Uterus (tissue), 3 donors: ENCODE measurements at regions not wholly inside any gene's neighbourhood (a gene's known extent, or its start where the extent isn't known, plus 50 kb on each side); places are given as distances from the start of the nearest gene placed in this dataset.

Experiments used
- DNase-seq, 2 donors: peaks; one replicate each; pipeline ENCODE4 v3.0.0-alpha.2; 2019 to 2020
- H3K27ac ChIP-seq, 2 donors: fragments of 200-600 bp; sonication (generic); 1 replicate in 1 of 2; 2 replicates in 1 of 2; pipeline ENCODE4 v1.5.1; 2016 to 2018
- H3K27me3 ChIP-seq, 2 donors: fragments of 200-600 bp; sonication (generic); one replicate each; pipeline ENCODE4 v1.5.1; 2018 to 2019; ENCODE audit warnings: control low read depth in 1 of 2
- H3K36me3 ChIP-seq, 2 donors: fragments of 200-600 bp; sonication (generic); one replicate each; pipeline ENCODE4 v1.5.1; 2019; ENCODE audit warnings: control low read depth in 1 of 2
- H3K4me1 ChIP-seq, 2 donors: fragments of 200-600 bp; sonication (generic); one replicate each; pipeline ENCODE4 v1.5.1; 2018 to 2019; ENCODE audit warnings: control low read depth in 1 of 2
- H3K4me3 ChIP-seq, 2 donors: fragments of 200-600 bp; sonication (generic); 1 replicate in 1 of 2; 2 replicates in 1 of 2; pipeline ENCODE4 v1.5.1; 2018 to 2019; ENCODE audit warnings: mild to moderate bottlenecking in 1 of 2
- H3K9me3 ChIP-seq, 2 donors: fragments of 200-600 bp; sonication (generic); one replicate each; pipeline ENCODE4 v1.5.1; 2019; ENCODE audit warnings: control low read depth in 1 of 2
- POLR2A ChIP-seq, 2 donors: fragments of 450-650 bp; IDR thresholded peaks; one replicate each; pipeline ENCODE4 v1.6.1; 2016; ENCODE audit warnings: antibody characterized with exemption in 2 of 2, mild to moderate bottlenecking in 1 of 2, moderate library complexity in 1 of 2
- intact Hi-C: fragments of 100-400 bp; cut with DNase I; formaldehyde crosslinking; loops from one replicate; pipeline ENCODE4 v1.15.1; 2023; ENCODE audit warnings: low total_unique reads
- TF ChIP-seq, protein P1 (sequence below), 4 experiments: fragments of 200-600 bp in 2 of 4; fragments of 450-650 bp in 2 of 4; sonication (generic) in 2 of 4; IDR thresholded peaks; one replicate each; pipeline ENCODE4 v1.5.1; 2016 to 2019; ENCODE audit warnings: antibody characterized with exemption in 4 of 4, mild to moderate bottlenecking in 2 of 4, moderate library complexity in 1 of 4
- donor health status: DM: yes; HTN: yes; CAD: no.

DNA sequence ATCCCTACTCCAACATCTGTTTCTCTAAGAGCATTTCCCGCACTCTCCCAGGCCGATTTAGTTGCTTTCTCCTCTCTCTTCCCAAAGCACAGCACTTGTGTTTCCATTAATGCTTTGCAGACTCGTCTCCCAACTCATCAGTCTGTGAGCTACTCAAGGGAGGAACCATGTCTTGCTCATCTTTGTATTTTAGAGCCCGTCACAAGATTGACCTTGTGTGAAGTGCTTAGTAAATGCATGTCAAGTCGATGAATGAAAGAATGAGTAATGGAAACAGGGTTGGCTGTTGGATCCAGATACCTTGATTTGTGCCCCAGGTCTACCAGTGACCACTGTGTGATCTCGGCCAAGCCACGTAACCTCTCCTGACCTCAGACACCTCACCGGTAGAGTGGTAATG is 99.3 kb downstream of the KLF4 start:
- no peak for DNase-seq
- Histone ChIP-seq H3K27ac (peak overlapping the region; percentile 18 to 68), H3K27me3 (no peaks in the 10 kb centered on the region), H3K9me3 (no peaks in the 10 kb centered on the region), H3K4me3 (no peak overlapping the region), H3K36me3 (no peaks in the 10 kb centered on the region), H3K4me1 (no peaks in the 10 kb centered on the region)
- TF ChIP-seq, protein P1, sequence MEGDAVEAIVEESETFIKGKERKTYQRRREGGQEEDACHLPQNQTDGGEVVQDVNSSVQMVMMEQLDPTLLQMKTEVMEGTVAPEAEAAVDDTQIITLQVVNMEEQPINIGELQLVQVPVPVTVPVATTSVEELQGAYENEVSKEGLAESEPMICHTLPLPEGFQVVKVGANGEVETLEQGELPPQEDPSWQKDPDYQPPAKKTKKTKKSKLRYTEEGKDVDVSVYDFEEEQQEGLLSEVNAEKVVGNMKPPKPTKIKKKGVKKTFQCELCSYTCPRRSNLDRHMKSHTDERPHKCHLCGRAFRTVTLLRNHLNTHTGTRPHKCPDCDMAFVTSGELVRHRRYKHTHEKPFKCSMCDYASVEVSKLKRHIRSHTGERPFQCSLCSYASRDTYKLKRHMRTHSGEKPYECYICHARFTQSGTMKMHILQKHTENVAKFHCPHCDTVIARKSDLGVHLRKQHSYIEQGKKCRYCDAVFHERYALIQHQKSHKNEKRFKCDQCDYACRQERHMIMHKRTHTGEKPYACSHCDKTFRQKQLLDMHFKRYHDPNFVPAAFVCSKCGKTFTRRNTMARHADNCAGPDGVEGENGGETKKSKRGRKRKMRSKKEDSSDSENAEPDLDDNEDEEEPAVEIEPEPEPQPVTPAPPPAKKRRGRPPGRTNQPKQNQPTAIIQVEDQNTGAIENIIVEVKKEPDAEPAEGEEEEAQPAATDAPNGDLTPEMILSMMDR (IDR thresholded peaks at IDR 0.05): no peak
- TF ChIP-seq POLR2A (IDR thresholded peaks at IDR 0.05): no peak
- intact Hi-C loops: no loop called here

DNA sequence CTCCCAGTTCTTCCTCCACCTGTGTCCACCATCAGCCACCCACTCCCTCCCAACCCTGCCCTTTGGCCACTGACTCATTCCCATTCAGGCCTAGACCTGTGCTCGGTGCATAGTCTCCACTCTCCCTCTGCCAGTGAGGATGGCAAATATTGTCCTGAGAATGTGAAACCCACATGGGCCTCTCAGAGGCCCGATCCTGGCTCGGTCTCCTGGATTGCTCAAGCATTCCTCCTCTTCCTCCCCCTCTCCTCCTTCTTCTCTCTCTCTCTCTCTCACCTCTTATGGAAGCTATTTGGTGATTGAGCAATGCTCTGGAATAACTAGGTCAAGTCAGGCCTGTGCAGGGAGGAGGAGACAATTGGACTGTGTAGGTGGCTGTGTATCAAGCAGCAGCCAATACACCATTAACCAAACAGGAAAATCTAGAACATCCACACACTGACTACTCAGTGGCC is 99.9 kb downstream of the KLF4 start:
- Histone ChIP-seq H3K27me3 (no peaks in the 10 kb centered on the region), H3K27ac (peak overlapping the region; percentile 46 to 77), H3K36me3 (no peaks in the 10 kb centered on the region), H3K4me1 (no peaks in the 10 kb centered on the region), H3K9me3 (no peaks in the 10 kb centered on the region), H3K4me3 (no peak overlapping the region)
- no peak for TF ChIP-seq POLR2A (IDR thresholded peaks at IDR 0.05)
- TF ChIP-seq, protein P1 (IDR thresholded peaks at IDR 0.05): no peak
- peak; percentile 68 to 69 for DNase-seq
- intact Hi-C loops: no loop called here

GRCh38 chr9:107388890-107389289 is 100.7 kb downstream of the KLF4 start:
- H3K36me3 ChIP-seq: no peaks in the 10 kb centered on the region
- H3K4me1 ChIP-seq: no peaks in the 10 kb centered on the region
- DNase-seq: peak; percentile 46 to 60
- no peaks in the 10 kb centered on the region for H3K9me3 ChIP-seq
- TF ChIP-seq, protein P1 (IDR thresholded peaks at IDR 0.05): no peak
- TF ChIP-seq POLR2A (IDR thresholded peaks at IDR 0.05): no peak
- intact Hi-C loops: no loop called here
- H3K4me3 ChIP-seq: no peak overlapping the region
- no peaks in the 10 kb centered on the region for H3K27me3 ChIP-seq
- peak overlapping the region; percentile 46 to 77 for H3K27ac ChIP-seq

GRCh38 chr9:107387409-107387808 is 102.2 kb downstream of the KLF4 start:
- Histone ChIP-seq H3K27me3 (no peaks in the 10 kb centered on the region), H3K9me3 (no peaks in the 10 kb centered on the region), H3K36me3 (no peaks in the 10 kb centered on the region), H3K27ac (peak overlapping the region in 1 of 2 donors; percentile 77), H3K4me3 (no peak overlapping the region), H3K4me1 (no peaks in the 10 kb centered on the region)
- DNase-seq: peak; percentile 62 to 75
- no peak for TF ChIP-seq POLR2A (IDR thresholded peaks at IDR 0.05)
- TF ChIP-seq, protein P1 (IDR thresholded peaks at IDR 0.05): no peak
- intact Hi-C loops: no loop called here

DNA sequence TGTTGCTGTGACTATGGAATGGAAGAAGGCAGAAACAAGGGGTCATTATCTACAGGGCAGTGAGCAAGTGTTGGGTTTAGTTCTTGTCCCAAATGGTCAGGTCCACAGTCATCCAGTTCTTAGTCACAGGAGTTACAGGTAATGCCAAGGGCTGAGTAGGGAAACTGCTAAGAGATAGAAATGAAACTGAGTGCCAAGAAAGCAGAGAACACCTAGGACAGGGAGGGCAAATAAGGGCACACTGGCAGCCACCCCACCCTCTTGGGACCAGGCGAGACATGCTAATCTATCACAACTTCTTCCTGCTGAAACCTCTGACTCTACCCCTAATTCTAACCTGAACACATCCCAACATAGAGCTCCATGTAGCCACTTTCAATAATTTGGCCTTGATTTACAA is 103.2 kb downstream of the KLF4 start:
- Histone ChIP-seq H3K27me3 (no peaks in the 10 kb centered on the region), H3K27ac (peak overlapping the region in 1 of 2 donors; percentile 31), H3K4me3 (no peak overlapping the region), H3K36me3 (no peaks in the 10 kb centered on the region), H3K4me1 (no peaks in the 10 kb centered on the region), H3K9me3 (no peaks in the 10 kb centered on the region)
- DNase-seq: no peak
- intact Hi-C loops: no loop called here
- TF ChIP-seq, protein P1 (IDR thresholded peaks at IDR 0.05): no peak
- TF ChIP-seq POLR2A (IDR thresholded peaks at IDR 0.05): no peak
